H9 (cell line): ENCODE measurements at regions not wholly inside any gene's neighbourhood (a gene's known extent, or its start where the extent isn't known, plus 50 kb on each side); places are given as distances from the start of the nearest gene placed in this dataset.

ENCODE experiments used
- DNase-seq: peaks from one replicate; pipeline ENCODE4 v3.0.0-alpha.2; 2017
- H2AFZ ChIP-seq: one replicate; pipeline ENCODE4 v1.6.1; 2013; ENCODE audit warnings: mild to moderate bottlenecking, low read length, control low read depth, moderate library complexity
- H2AK5ac ChIP-seq: 2 replicates; pipeline ENCODE4 v1.6.1; 2013; ENCODE audit warnings: low read length, control low read depth, mixed read lengths; ENCODE audit not compliant: insufficient read length
- H2BK120ac ChIP-seq: one replicate; pipeline ENCODE4 v1.6.1; 2013; ENCODE audit warnings: low read depth, mild to moderate bottlenecking, low read length, control low read depth, inconsistent platforms; ENCODE audit not compliant: poor library complexity, severe bottlenecking
- H2BK12ac ChIP-seq: 2 replicates; pipeline ENCODE4 v1.6.1; 2013; ENCODE audit warnings: low read length, control low read depth, mixed read lengths, low read depth; ENCODE audit not compliant: insufficient read length
- H2BK15ac ChIP-seq: 2 replicates; pipeline ENCODE4 v1.6.1; 2013; ENCODE audit warnings: low read depth, low read length, control low read depth
- H2BK20ac ChIP-seq: one replicate; pipeline ENCODE4 v1.6.1; 2013; ENCODE audit warnings: low read depth, mild to moderate bottlenecking, low read length, control low read depth, inconsistent platforms; ENCODE audit not compliant: poor library complexity, severe bottlenecking
- H2BK5ac ChIP-seq: 2 replicates; pipeline ENCODE4 v1.6.1; 2013; ENCODE audit warnings: low read length, control low read depth, mixed read lengths; ENCODE audit not compliant: insufficient read length
- H3K14ac ChIP-seq: 2 replicates; pipeline ENCODE4 v1.6.1; 2013; ENCODE audit warnings: low read length, control low read depth; ENCODE audit not compliant: insufficient read depth
- H3K18ac ChIP-seq: 2 replicates; pipeline ENCODE4 v1.6.1; 2013; ENCODE audit warnings: low read depth, mild to moderate bottlenecking, mixed read lengths, low read length, control low read depth; ENCODE audit not compliant: insufficient read length
- H3K23ac ChIP-seq: 2 replicates; pipeline ENCODE4 v1.6.1; 2013; ENCODE audit warnings: low read length, control low read depth, mixed read lengths, low read depth; ENCODE audit not compliant: insufficient read length
- H3K23me2 ChIP-seq: 2 replicates; pipeline ENCODE4 v1.6.1; 2013; ENCODE audit warnings: low read depth, mild to moderate bottlenecking, mixed read lengths, low read length, control low read depth; ENCODE audit not compliant: insufficient read length, poor library complexity, severe bottlenecking
- H3K27ac ChIP-seq: 2 replicates; pipeline ENCODE4 v1.5.1; 2013; ENCODE audit warnings: low read length, control low read depth, mixed read lengths, low read depth; ENCODE audit not compliant: insufficient read length
- H3K27me3 ChIP-seq: 2 replicates; pipeline ENCODE4 v1.6.1; 2013; ENCODE audit warnings: low read length, control low read depth, inconsistent platforms; ENCODE audit not compliant: insufficient read depth
- H3K4ac ChIP-seq: 2 replicates; pipeline ENCODE4 v1.6.1; 2013; ENCODE audit warnings: low read depth, mild to moderate bottlenecking, control low read depth, inconsistent platforms, low read length, moderate library complexity
- H3K4me1 ChIP-seq: 2 replicates; pipeline ENCODE4 v1.6.1; 2013; ENCODE audit warnings: low read length, control low read depth, inconsistent platforms; ENCODE audit not compliant: insufficient read depth
- H3K4me2 ChIP-seq: 2 replicates; pipeline ENCODE4 v1.6.1; 2013; ENCODE audit warnings: low read length, control low read depth, mixed read lengths; ENCODE audit not compliant: insufficient read length, insufficient read depth
- H3K56ac ChIP-seq: 2 replicates; pipeline ENCODE4 v1.6.1; 2013; ENCODE audit warnings: low read depth, mild to moderate bottlenecking, mixed read lengths, low read length, control low read depth; ENCODE audit not compliant: insufficient read length
- H3K79me1 ChIP-seq: 2 replicates; pipeline ENCODE4 v1.6.1; 2013; ENCODE audit warnings: low read depth, mild to moderate bottlenecking, moderate library complexity, low read length, control low read depth, inconsistent platforms; ENCODE audit not compliant: insufficient read depth, poor library complexity, severe bottlenecking
- H3K79me2 ChIP-seq: 2 replicates; pipeline ENCODE4 v1.6.1; 2013; ENCODE audit warnings: low read length, control low read depth, inconsistent platforms; ENCODE audit not compliant: insufficient read depth
- H3K9ac ChIP-seq: 2 replicates; pipeline ENCODE4 v1.6.1; 2013; ENCODE audit warnings: low read length, control low read depth, mixed read lengths; ENCODE audit not compliant: insufficient read length; ENCODE audit errors: extremely low read depth
- H3K9me3 ChIP-seq: one replicate; pipeline ENCODE4 v1.6.1; 2013; ENCODE audit warnings: low read depth, low read length, inconsistent platforms; ENCODE audit not compliant: control insufficient read depth
- H3T11ph ChIP-seq: one replicate; pipeline ENCODE4 v1.6.1; 2013; ENCODE audit warnings: mild to moderate bottlenecking, low read length, control low read depth, inconsistent platforms
- H4K20me1 ChIP-seq: one replicate; pipeline ENCODE4 v1.6.1; 2013; ENCODE audit not compliant: control insufficient read depth, insufficient read length, insufficient read depth
- H4K5ac ChIP-seq: 2 replicates; pipeline ENCODE4 v1.6.1; 2013; ENCODE audit warnings: low read depth, mild to moderate bottlenecking, mixed read lengths, low read length, control low read depth; ENCODE audit not compliant: insufficient read length
- H4K8ac ChIP-seq: replicated peaks from 2 replicates; pipeline ENCODE4 v1.6.1; 2013; ENCODE audit warnings: low read length, control low read depth, mixed read lengths, low read depth; ENCODE audit not compliant: insufficient read length
- H4K91ac ChIP-seq: 2 replicates; pipeline ENCODE4 v1.6.1; 2013; ENCODE audit warnings: low read depth, mild to moderate bottlenecking, moderate library complexity, mixed read lengths, low read length, control low read depth; ENCODE audit not compliant: insufficient read length
- H3K27ac Mint-ChIP-seq, 3 experiments: 2 replicates in 2 of 3; 3 replicates in 1 of 3; pipeline ENCODE4 v1.8.0; 2020 to 2021; ENCODE audit warnings: mixed read lengths in 3 of 3, mild to moderate bottlenecking in 1 of 3, moderate library complexity in 1 of 3
- H3K27me3 Mint-ChIP-seq: 2 replicates; pipeline ENCODE4 v1.8.0; 2021; ENCODE audit warnings: low read depth, mild to moderate bottlenecking, moderate library complexity, mixed read lengths
- H3K36me3 Mint-ChIP-seq, 3 experiments: 2 replicates in 2 of 3; 3 replicates in 1 of 3; pipeline ENCODE4 v1.8.0; 2020 to 2021; ENCODE audit warnings: low read depth in 3 of 3, mixed read lengths in 3 of 3; ENCODE audit not compliant: insufficient read depth in 1 of 3
- H3K4me1 Mint-ChIP-seq, 2 experiments: 2 replicates each; pipeline ENCODE4 v1.8.0; 2020; ENCODE audit warnings: mixed read lengths in 2 of 2
- H3K4me3 Mint-ChIP-seq, 2 experiments: 2 replicates in 1 of 2; 3 replicates in 1 of 2; pipeline ENCODE4 v1.8.0; 2020 to 2021; ENCODE audit warnings: mild to moderate bottlenecking in 2 of 2, mixed read lengths in 2 of 2, moderate library complexity in 1 of 2
- H3K9me3 Mint-ChIP-seq, 2 experiments: 2 replicates in 1 of 2; 3 replicates in 1 of 2; pipeline ENCODE4 v1.8.0; 2020; ENCODE audit warnings: mild to moderate bottlenecking in 2 of 2, mixed read lengths in 2 of 2, moderate library complexity in 1 of 2
- WGBS: extraction: QIAGEN DNeasy Blood & Tissue Kit; methylation state at CpG from one replicate; pipeline ENCODE4 v1.1.7; 2013; ENCODE audit warnings: missing lambda C conversion rate, low lambda C conversion rate, mixed read lengths; ENCODE audit not compliant: insufficient read length; ENCODE audit errors: extremely low coverage; 5-methylcytosine and 5-hydroxymethylcytosine counted together
- TF ChIP-seq, protein P1 (sequence below): fragments of 200-600 bp; sonication (generic); conservative IDR thresholded peaks from 3 replicates; pipeline ENCODE4 v1.8.0; 2021; ENCODE audit warnings: antibody characterized with exemption, mild to moderate bottlenecking

DNA sequence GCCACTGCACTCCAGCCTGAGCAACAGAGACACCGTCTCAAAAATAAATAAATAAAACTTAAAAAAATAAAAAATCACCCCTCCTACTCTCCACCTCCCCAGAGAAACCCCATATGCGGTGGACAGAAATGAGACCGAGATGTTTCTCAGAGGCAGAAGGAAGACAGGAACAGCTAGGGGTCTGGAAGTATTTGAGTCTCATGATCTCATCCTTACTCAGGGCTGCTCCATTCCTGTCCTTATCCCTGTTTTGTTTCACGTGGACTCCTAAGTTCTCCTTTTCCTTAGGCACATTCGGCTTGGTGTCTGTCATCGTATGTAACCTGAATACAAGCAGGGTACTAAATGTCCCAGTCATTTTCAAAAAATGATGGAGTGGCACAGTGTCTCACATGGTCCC, 76.1 kb downstream of the C9orf50 start:
- H2BK5ac ChIP-seq = no peak overlapping the region
- Mint-ChIP-seq H3K27me3 (peaks cover 48% of the 10 kb centered on the region), H3K4me1 (peaks cover 3 to 10% of the 10 kb centered on the region in 2 experiments; a peak in 3 of 4 replicates), H3K27ac (no peak overlapping the region), H3K9me3 (peaks cover 2 to 5% of the 10 kb centered on the region in 2 experiments; a peak in 3 of 5 replicates), H3K36me3 (no peaks in the 10 kb centered on the region), H3K4me3 (no peak overlapping the region)
- H3K9ac ChIP-seq = no peak overlapping the region
- no peaks in the 10 kb centered on the region for H3K23me2 ChIP-seq
- H3K4me1 ChIP-seq = no peaks in the 10 kb centered on the region
- no peak overlapping the region for H3K18ac ChIP-seq
- TF ChIP-seq, protein P1, sequence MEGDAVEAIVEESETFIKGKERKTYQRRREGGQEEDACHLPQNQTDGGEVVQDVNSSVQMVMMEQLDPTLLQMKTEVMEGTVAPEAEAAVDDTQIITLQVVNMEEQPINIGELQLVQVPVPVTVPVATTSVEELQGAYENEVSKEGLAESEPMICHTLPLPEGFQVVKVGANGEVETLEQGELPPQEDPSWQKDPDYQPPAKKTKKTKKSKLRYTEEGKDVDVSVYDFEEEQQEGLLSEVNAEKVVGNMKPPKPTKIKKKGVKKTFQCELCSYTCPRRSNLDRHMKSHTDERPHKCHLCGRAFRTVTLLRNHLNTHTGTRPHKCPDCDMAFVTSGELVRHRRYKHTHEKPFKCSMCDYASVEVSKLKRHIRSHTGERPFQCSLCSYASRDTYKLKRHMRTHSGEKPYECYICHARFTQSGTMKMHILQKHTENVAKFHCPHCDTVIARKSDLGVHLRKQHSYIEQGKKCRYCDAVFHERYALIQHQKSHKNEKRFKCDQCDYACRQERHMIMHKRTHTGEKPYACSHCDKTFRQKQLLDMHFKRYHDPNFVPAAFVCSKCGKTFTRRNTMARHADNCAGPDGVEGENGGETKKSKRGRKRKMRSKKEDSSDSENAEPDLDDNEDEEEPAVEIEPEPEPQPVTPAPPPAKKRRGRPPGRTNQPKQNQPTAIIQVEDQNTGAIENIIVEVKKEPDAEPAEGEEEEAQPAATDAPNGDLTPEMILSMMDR = no peak
- no peak overlapping the region for H2BK12ac ChIP-seq
- no peak overlapping the region for H2AFZ ChIP-seq
- no CpG with 5 or more reads among the region's 6 CpGs for WGBS
- H2BK15ac ChIP-seq = no peak overlapping the region
- no peak overlapping the region for H3K14ac ChIP-seq
- no peak overlapping the region for H2AK5ac ChIP-seq
- no peak overlapping the region for H4K5ac ChIP-seq
- H3K23ac ChIP-seq = no peak overlapping the region
- no peaks in the 10 kb centered on the region for H3K9me3 ChIP-seq
- H3K27ac ChIP-seq = no peak overlapping the region
- DNase-seq = no peak
- H2BK20ac ChIP-seq = no peak overlapping the region
- H3K79me1 ChIP-seq = no peaks in the 10 kb centered on the region
- H3T11ph ChIP-seq = no peak overlapping the region
- H3K4ac ChIP-seq = no peak overlapping the region
- H3K79me2 ChIP-seq = no peaks in the 10 kb centered on the region
- no peaks in the 10 kb centered on the region for H4K20me1 ChIP-seq
- H3K4me2 ChIP-seq = no peak overlapping the region
- no peak overlapping the region for H4K91ac ChIP-seq
- H3K27me3 ChIP-seq = peaks cover 4% of the 10 kb centered on the region; the same call in 1 of the 2 replicates
- H2BK120ac ChIP-seq = no peak overlapping the region
- no peak overlapping the region for H4K8ac ChIP-seq
- H3K56ac ChIP-seq = no peak overlapping the region
